ENCODE measurements at regions not wholly inside any gene's neighbourhood (a gene's known extent, or its start where the extent isn't known, plus 50 kb on each side); places are given as distances from the start of the nearest gene placed in this dataset.
"Not testable (repeated sequence)": the region's sequence is repeated elsewhere in the genome, so short reads cannot be mapped to it uniquely, and the experiment has no call there.

- H3K36me3 ChIP-seq: no peaks in the 10 kb centered on the region
- no peak overlapping the region for H3K27ac ChIP-seq
- H3K9me3 ChIP-seq: no peaks in the 10 kb centered on the region
- H3K4me1 ChIP-seq: peaks cover 0 to 19% (median 0%) of the 10 kb centered on the region in 3 donors
- no peak overlapping the region for H3K4me3 ChIP-seq
- TF ChIP-seq EP300 (IDR thresholded peaks at IDR 0.05) (no peak), POLR2AphosphoS5 (IDR thresholded peaks at IDR 0.05) (no peak), POLR2A (IDR thresholded peaks at IDR 0.05) (no peak), CTCF (IDR thresholded peaks at IDR 0.05) (no peak)
- no peaks in the 10 kb centered on the region for H3K27me3 ChIP-seq
- ATAC-seq: no peak
- 92 to 100% methylated on average over 1 of the region's 1 CpG for WGBS, 2 donors (ENCODE audit: low coverage in 1 of 2)
These were observed 99.7 kb upstream of the EGLN3 start for GRCh38 chr14:34050606-34051005.

- H3K9me3 ChIP-seq: no peaks in the 10 kb centered on the region
- TF ChIP-seq CTCF (IDR thresholded peaks at IDR 0.05) (no peak), POLR2A (IDR thresholded peaks at IDR 0.05) (no peak), POLR2AphosphoS5 (IDR thresholded peaks at IDR 0.05) (no peak), EP300 (IDR thresholded peaks at IDR 0.05) (no peak)
- no peaks in the 10 kb centered on the region for H3K36me3 ChIP-seq
- 48 to 55% methylated on average over 5 of the region's 5 CpGs for WGBS, 2 donors (ENCODE audit: low coverage in 1 of 2)
- H3K27me3 ChIP-seq: no peaks in the 10 kb centered on the region
- ATAC-seq: no peak
- no peak overlapping the region for H3K27ac ChIP-seq
- peaks cover 0 to 19% (median 0%) of the 10 kb centered on the region in 3 donors for H3K4me1 ChIP-seq
- H3K4me3 ChIP-seq: no peak overlapping the region
These were observed 98.9 kb upstream of the EGLN3 start for GRCh38 chr14:34049790-34050189.

- ATAC-seq, H3K9me3 ChIP-seq, H3K36me3 ChIP-seq, H3K27me3 ChIP-seq, H3K27ac ChIP-seq, H3K4me3 ChIP-seq: not testable (repeated sequence)
- 96 to 98% methylated on average over 5 to 6 of the region's 7 CpGs for WGBS, 2 donors (ENCODE audit: low coverage in 1 of 2)
- H3K4me1 ChIP-seq: peaks cover 0 to 18% (median 0%) of the 10 kb centered on the region in 3 donors
These were observed 98.3 kb upstream of the EGLN3 start for GRCh38 chr14:34049187-34049586.

GRCh38 chr14:34046799-34047520 is 96.1 kb upstream of the EGLN3 start:
- no peak overlapping the region for H3K4me3 ChIP-seq
- no peak for ATAC-seq
- WGBS, 2 donors (ENCODE audit: low coverage in 1 of 2): 90 to 100% methylated on average over 2 of the region's 3 CpGs
- no peak for TF ChIP-seq POLR2AphosphoS5 (IDR thresholded peaks at IDR 0.05)
- TF ChIP-seq POLR2A (IDR thresholded peaks at IDR 0.05): no peak
- TF ChIP-seq CTCF (IDR thresholded peaks at IDR 0.05): no peak
- TF ChIP-seq EP300 (IDR thresholded peaks at IDR 0.05): no peak
- H3K4me1 ChIP-seq: no peaks in the 10 kb centered on the region
- no peaks in the 10 kb centered on the region for H3K9me3 ChIP-seq
- no peaks in the 10 kb centered on the region for H3K27me3 ChIP-seq
- no peak overlapping the region for H3K27ac ChIP-seq
- no peaks in the 10 kb centered on the region for H3K36me3 ChIP-seq

GRCh38 chr14:34044666-34045306 is 93.9 kb upstream of the EGLN3 start:
- H3K36me3 ChIP-seq: no peaks in the 10 kb centered on the region
- no peaks in the 10 kb centered on the region for H3K9me3 ChIP-seq
- H3K4me1 ChIP-seq: no peaks in the 10 kb centered on the region
- no peak for ATAC-seq
- 88 to 90% methylated on average over 5 to 9 of the region's 9 CpGs for WGBS, 2 donors (ENCODE audit: low coverage in 1 of 2)
- no peak overlapping the region for H3K27ac ChIP-seq
- H3K4me3 ChIP-seq: no peak overlapping the region
- TF ChIP-seq POLR2AphosphoS5 (IDR thresholded peaks at IDR 0.05) (no peak), EP300 (IDR thresholded peaks at IDR 0.05) (no peak), POLR2A (IDR thresholded peaks at IDR 0.05) (no peak), CTCF (IDR thresholded peaks at IDR 0.05) (no peak)
- H3K27me3 ChIP-seq: no peaks in the 10 kb centered on the region
